ENCODE measurements at regions not wholly inside any gene's neighbourhood (a gene's known extent, or its start where the extent isn't known, plus 50 kb on each side); places are given as distances from the start of the nearest gene placed in this dataset.

DNA sequence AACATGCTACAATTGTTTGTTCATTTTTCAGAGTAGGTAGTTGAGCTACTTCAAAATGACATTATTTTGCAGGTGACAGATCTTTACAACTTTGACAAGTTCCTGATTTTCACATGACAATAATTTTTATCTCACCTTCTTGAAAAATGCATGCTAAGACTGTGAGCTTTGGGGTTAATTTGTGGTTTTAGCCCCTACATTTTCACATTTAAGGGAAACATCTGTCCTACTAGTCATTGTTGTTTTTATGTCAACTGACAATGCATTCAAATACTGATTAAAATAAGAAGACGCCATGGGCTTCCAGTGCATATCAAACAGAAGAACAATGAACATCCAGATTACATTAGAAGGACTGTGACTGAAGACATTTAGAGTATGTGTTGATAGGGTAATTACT, 1470.8 kb upstream of the TENM4 start (continued):
- TF ChIP-seq, protein P1, sequence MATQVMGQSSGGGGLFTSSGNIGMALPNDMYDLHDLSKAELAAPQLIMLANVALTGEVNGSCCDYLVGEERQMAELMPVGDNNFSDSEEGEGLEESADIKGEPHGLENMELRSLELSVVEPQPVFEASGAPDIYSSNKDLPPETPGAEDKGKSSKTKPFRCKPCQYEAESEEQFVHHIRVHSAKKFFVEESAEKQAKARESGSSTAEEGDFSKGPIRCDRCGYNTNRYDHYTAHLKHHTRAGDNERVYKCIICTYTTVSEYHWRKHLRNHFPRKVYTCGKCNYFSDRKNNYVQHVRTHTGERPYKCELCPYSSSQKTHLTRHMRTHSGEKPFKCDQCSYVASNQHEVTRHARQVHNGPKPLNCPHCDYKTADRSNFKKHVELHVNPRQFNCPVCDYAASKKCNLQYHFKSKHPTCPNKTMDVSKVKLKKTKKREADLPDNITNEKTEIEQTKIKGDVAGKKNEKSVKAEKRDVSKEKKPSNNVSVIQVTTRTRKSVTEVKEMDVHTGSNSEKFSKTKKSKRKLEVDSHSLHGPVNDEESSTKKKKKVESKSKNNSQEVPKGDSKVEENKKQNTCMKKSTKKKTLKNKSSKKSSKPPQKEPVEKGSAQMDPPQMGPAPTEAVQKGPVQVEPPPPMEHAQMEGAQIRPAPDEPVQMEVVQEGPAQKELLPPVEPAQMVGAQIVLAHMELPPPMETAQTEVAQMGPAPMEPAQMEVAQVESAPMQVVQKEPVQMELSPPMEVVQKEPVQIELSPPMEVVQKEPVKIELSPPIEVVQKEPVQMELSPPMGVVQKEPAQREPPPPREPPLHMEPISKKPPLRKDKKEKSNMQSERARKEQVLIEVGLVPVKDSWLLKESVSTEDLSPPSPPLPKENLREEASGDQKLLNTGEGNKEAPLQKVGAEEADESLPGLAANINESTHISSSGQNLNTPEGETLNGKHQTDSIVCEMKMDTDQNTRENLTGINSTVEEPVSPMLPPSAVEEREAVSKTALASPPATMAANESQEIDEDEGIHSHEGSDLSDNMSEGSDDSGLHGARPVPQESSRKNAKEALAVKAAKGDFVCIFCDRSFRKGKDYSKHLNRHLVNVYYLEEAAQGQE (IDR thresholded peaks at IDR 0.05) = no peak
- TF ChIP-seq RCOR1 (IDR thresholded peaks at IDR 0.05; ENCODE audit: low read depth, low read length) = no peak
- no peak for TF ChIP-seq HEYL (CRISPR knock-in tag; IDR thresholded peaks at IDR 0.05)
- no peak for TF ChIP-seq ZNF302 (CRISPR knock-in tag; IDR thresholded peaks at IDR 0.05)
- TF ChIP-seq, protein P2, sequence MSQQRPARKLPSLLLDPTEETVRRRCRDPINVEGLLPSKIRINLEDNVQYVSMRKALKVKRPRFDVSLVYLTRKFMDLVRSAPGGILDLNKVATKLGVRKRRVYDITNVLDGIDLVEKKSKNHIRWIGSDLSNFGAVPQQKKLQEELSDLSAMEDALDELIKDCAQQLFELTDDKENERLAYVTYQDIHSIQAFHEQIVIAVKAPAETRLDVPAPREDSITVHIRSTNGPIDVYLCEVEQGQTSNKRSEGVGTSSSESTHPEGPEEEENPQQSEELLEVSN (IDR thresholded peaks at IDR 0.05; ENCODE audit: borderline replicate concordance, low read depth) = no peak

DNA sequence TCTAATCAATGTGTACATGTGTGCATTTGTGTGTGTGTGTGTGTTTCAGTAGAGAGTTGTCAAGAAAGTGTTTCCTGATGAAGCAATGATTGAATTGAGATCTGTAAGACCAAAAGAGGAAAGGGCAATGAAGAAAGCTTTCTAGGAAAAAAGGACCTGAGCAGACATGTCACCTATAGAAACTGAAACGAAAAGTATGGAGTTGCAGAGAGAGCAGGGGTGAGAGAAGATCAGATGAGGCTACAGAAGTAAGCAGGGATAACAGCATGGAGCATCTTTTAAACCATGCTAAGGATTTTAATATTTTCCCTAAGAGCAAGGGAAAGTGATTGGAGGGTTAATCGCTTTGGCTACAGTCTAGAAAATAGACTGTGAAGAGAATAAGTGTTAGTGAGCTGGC, 1459.4 kb upstream of the TENM4 start:
- ATAC-seq (no peak), FAIRE-seq (no peak), DNase-seq (ENCODE audit: low read depth in 1 of 2, low spot score in 1 of 2) (no peak)
- no peak overlapping the region for H3K27ac ChIP-seq
- CTCF ChIA-PET = no interaction called here
- POLR2A ChIA-PET = no interaction called here
- H3K4me2 ChIP-seq = no peak overlapping the region
- TF ChIP-seq EP300 (IDR thresholded peaks at IDR 0.05) (no peak), KDM1A (IDR thresholded peaks at IDR 0.05; ENCODE audit: low read depth) (no peak), HEYL (CRISPR knock-in tag; IDR thresholded peaks at IDR 0.05) (no peak), FOSL2 (IDR thresholded peaks at IDR 0.05) (no peak), FOSL2 (CRISPR knock-in tag; IDR thresholded peaks at IDR 0.05) (no peak), EHMT2 (IDR thresholded peaks at IDR 0.05; ENCODE audit: low read depth) (no peak), CHD4 (IDR thresholded peaks at IDR 0.05; ENCODE audit: borderline replicate concordance) (no peak), POLR2A (IDR thresholded peaks at IDR 0.05; ENCODE audit: low read length) (no peak), RARB (CRISPR knock-in tag; IDR thresholded peaks at IDR 0.05) (no peak), NR3C1 (IDR thresholded peaks at IDR 0.05) (no peak), SMC3 (IDR thresholded peaks at IDR 0.05) (no peak), SREBF2 (IDR thresholded peaks at IDR 0.05) (no peak), EHF (CRISPR knock-in tag; IDR thresholded peaks at IDR 0.05) (no peak), ZC3H11A (IDR thresholded peaks at IDR 0.05) (no peak), MAFK (IDR thresholded peaks at IDR 0.05; ENCODE audit: partially characterized antibody) (no peak)
- TF ChIP-seq, protein P3, sequence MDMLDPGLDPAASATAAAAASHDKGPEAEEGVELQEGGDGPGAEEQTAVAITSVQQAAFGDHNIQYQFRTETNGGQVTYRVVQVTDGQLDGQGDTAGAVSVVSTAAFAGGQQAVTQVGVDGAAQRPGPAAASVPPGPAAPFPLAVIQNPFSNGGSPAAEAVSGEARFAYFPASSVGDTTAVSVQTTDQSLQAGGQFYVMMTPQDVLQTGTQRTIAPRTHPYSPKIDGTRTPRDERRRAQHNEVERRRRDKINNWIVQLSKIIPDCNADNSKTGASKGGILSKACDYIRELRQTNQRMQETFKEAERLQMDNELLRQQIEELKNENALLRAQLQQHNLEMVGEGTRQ (IDR thresholded peaks at IDR 0.05) = no peak
- TF ChIP-seq, protein P4, sequence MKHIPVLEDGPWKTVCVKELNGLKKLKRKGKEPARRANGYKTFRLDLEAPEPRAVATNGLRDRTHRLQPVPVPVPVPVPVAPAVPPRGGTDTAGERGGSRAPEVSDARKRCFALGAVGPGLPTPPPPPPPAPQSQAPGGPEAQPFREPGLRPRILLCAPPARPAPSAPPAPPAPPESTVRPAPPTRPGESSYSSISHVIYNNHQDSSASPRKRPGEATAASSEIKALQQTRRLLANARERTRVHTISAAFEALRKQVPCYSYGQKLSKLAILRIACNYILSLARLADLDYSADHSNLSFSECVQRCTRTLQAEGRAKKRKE (CRISPR knock-in tag; IDR thresholded peaks at IDR 0.05; ENCODE audit: low read depth) = no peak
- H3K4me1 ChIP-seq = no peaks in the 10 kb centered on the region
- WGBS (ENCODE audit: missing lambda C conversion rate) = 6% methylated on average over 2 of the region's 2 CpGs
- no peak overlapping the region for H3K4me3 ChIP-seq
- H3K9me3 ChIP-seq = no peaks in the 10 kb centered on the region; the same call in 2 of the 3 replicates

DNA sequence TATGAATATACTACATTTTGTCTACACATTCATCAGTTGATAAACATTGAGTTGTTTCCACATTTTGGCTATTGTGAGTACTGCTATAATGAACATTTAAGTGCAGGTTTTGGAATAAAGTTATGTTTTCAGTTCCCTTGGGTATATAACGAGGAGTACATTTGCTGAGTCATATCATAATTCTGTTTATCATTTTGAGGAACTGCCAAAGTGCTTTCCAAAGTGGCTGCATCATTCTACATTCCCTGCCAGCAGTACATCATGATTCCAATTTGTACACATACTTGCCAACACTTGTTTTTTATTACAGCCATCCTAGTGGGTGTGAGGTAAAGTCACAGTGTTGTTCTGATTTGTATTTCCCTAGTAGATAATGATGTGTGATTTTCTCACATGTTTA, 1458.6 kb upstream of the TENM4 start:
- ATAC-seq = no peak
- FAIRE-seq = no peak
- Histone ChIP-seq H3K4me1 (no peaks in the 10 kb centered on the region), H3K4me2 (no peak overlapping the region), H3K9me3 (no peaks in the 10 kb centered on the region; the same call in 2 of the 3 replicates), H3K27ac (no peak overlapping the region), H3K4me3 (no peak overlapping the region)
- ChIA-PET CTCF (no interaction called here), POLR2A (no interaction called here)
- WGBS (ENCODE audit: missing lambda C conversion rate) = 0% methylated on average over 1 of the region's 1 CpG
- TF ChIP-seq TP53 (CRISPR knock-in tag; IDR thresholded peaks at IDR 0.05) (no peak), JUNB (IDR thresholded peaks at IDR 0.05) (no peak), MAFK (IDR thresholded peaks at IDR 0.05; ENCODE audit: partially characterized antibody) (peak; percentile 43), KDM5A (IDR thresholded peaks at IDR 0.05) (no peak)
- TF ChIP-seq, protein P5, sequence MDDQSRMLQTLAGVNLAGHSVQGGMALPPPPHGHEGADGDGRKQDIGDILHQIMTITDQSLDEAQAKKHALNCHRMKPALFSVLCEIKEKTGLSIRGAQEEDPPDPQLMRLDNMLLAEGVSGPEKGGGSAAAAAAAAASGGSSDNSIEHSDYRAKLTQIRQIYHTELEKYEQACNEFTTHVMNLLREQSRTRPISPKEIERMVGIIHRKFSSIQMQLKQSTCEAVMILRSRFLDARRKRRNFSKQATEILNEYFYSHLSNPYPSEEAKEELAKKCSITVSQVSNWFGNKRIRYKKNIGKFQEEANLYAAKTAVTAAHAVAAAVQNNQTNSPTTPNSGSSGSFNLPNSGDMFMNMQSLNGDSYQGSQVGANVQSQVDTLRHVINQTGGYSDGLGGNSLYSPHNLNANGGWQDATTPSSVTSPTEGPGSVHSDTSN (IDR thresholded peaks at IDR 0.05) = no peak
- DNase-seq (ENCODE audit: low read depth in 1 of 2, low spot score in 1 of 2) = no peak
